Medulla oblongata (tissue), 1 donor: ENCODE measurements at regions not wholly inside any gene's neighbourhood (a gene's known extent, or its start where the extent isn't known, plus 50 kb on each side); places are given as distances from the start of the nearest gene placed in this dataset.
"Not testable (repeated sequence)": the region's sequence is repeated elsewhere in the genome, so short reads cannot be mapped to it uniquely, and the experiment has no call there.

ENCODE experiments used
- DNase-seq: peaks from one replicate; pipeline ENCODE4 v3.0.0-alpha.2; 2015; ENCODE audit errors: extremely low spot score

GRCh38 chr1:219726480-219727272 lies 113.8 kb upstream of the ZC3H11B start:
- no peak for DNase-seq

- DNase-seq = no peak
These were observed 111.5 kb upstream of the ZC3H11B start for GRCh38 chr1:219724440-219724839.

GRCh38 chr1:219717536-219717935 lies 104.6 kb upstream of the ZC3H11B start:
- no peak for DNase-seq

GRCh38 chr1:219716611-219717114 lies 103.8 kb upstream of the ZC3H11B start:
- DNase-seq = no peak

DNA sequence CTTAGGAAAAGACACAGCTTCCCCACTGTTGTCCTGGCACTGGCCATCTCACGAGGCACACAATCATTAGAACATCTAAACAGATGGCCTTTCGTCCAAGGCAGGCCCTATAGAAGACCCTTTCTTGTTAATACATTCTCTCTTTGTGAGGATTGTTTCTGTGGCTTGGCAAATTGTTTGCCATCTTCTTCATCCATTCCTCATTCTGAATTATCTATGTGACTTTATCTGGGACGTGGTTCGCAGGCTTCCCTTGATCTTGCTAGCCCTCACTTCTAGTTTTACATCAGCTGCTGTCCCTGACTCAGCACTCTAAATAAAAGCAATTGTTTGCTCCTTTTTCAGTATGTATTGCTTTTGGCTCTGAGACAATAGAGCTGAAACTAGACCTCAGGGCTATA lies 101.1 kb upstream of the ZC3H11B start:
- DNase-seq = peak; percentile 38

GRCh38 chr1:219712506-219712905 lies 99.6 kb upstream of the ZC3H11B start:
- DNase-seq = no peak

DNA sequence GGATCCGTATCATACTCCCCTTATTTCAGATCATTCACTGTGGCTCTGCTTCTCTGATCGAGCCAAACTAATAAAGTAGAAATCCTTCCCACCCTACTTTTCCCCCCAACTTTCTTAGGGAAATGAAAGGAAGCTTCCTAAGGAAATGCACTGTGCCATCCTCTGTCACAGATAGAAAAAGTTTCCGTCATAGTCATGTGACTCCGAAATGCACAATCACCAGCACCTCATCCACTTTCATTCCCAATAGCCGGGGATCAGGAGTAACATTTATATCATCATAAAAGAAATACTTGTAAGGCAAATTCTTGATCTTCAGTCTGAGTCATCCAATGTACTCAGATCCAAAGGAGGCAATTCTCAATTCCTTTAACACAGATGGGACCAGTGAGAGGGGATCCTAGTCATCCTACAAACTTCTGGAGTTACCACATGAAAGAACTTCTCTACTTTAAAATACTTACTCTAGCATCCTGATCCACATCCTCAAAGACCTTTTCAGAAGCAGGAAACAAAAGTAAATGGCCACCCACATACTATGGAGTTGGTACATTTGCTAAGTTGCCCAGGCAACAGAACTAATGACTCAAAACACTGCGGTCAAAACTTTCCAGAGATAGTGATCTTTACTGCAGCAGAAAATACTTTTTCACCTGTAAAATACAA lies 97.8 kb upstream of the ZC3H11B start:
- DNase-seq = no peak

GRCh38 chr1:219708919-219709543 lies 96.1 kb upstream of the ZC3H11B start:
- no peak for DNase-seq

DNA sequence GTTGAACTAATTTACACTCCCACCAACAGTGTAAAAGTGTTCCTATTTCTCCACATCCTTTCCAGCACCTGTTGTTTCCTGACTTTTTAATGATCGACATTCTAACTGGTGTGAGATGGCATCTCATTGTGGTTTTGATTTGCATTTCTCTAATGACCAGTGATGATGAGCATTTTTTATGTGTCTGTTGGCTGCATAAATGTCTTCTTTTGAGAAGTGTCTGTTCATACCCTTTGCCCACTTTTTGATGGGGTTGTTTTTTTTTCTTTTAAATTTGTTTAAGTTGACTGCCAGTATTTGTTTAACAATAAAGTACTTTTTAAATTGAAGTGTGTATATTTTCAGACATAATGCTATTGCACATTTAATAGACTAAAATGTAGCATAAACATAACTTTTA lies 95.0 kb upstream of the ZC3H11B start:
- DNase-seq = not testable (repeated sequence)

DNA sequence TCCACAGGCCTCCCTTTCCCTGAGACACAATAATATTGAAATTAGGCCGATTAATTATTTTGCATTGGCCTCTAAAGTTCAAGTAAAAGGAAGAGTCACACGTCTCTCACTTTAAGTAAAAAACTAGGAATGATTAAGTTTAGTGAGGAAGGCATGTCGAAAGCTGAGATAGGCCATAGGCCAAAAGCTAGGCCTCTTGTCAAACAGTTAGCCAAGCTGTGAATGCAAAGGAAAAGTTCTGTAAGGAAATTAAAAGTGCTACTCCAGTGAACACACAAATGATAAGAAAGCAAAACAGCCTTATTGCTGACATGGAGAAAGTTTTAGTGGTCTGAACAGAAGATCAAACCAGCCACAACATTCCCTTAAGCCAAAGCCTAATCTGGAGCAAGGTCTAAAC lies 91.4 kb upstream of the ZC3H11B start:
- not testable (repeated sequence) for DNase-seq

- no peak for DNase-seq
These were observed 90.4 kb upstream of the ZC3H11B start for GRCh38 chr1:219703368-219703639.

- DNase-seq = no peak
These were observed 88.6 kb upstream of the ZC3H11B start for GRCh38 chr1:219701476-219701875.

DNA sequence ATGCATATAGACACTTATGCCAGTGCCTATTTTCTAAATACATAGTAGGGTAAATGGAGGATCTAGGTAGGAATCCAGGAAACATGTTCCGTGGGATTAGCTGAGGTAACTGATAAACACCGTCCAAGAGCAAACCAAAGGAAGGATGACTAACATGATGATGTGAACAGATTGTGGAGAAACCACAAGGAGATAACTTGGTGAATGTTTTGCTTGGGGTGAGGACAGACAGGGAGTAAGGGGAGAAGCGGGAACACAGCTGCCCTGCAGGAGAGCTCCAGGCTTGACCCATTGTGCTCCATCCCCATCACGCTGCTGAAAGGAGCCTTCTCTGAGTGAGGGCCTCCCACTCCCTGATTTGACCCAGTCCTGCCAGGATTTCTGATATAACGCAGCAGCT lies 87.0 kb upstream of the ZC3H11B start:
- no peak for DNase-seq

DNA sequence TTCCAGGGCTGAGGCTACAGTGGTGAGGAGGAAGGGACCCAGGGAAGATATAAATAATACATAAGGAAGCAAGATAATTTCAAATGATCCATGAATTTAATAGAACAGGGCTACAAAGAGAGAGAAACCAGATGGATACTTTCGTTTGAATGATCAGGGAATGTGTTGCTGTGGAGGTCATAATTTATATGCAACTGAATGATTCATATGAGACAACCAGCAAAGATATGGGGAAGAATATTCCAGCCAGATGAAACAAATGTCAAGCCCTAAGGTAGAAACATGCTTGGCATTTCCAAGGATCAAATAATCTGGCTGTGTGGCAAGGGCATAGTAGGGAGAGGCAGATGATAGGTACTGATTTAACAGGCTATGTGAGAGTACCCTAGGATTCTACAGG lies 84.8 kb upstream of the ZC3H11B start:
- DNase-seq = no peak

GRCh38 chr1:219692981-219693380 lies 80.1 kb upstream of the ZC3H11B start:
- no peak for DNase-seq

GRCh38 chr1:219689774-219690173 lies 76.9 kb upstream of the ZC3H11B start:
- DNase-seq = no peak

- DNase-seq = no peak
These were observed 74.9 kb upstream of the ZC3H11B start for GRCh38 chr1:219687779-219688178.

- DNase-seq = no peak
These were observed 73.3 kb upstream of the ZC3H11B start for GRCh38 chr1:219686171-219686570.

GRCh38 chr1:219682788-219683187 lies 69.9 kb upstream of the ZC3H11B start:
- peak; percentile 26 for DNase-seq

GRCh38 chr1:219681876-219682275 lies 69.0 kb upstream of the ZC3H11B start:
- no peak for DNase-seq

DNA sequence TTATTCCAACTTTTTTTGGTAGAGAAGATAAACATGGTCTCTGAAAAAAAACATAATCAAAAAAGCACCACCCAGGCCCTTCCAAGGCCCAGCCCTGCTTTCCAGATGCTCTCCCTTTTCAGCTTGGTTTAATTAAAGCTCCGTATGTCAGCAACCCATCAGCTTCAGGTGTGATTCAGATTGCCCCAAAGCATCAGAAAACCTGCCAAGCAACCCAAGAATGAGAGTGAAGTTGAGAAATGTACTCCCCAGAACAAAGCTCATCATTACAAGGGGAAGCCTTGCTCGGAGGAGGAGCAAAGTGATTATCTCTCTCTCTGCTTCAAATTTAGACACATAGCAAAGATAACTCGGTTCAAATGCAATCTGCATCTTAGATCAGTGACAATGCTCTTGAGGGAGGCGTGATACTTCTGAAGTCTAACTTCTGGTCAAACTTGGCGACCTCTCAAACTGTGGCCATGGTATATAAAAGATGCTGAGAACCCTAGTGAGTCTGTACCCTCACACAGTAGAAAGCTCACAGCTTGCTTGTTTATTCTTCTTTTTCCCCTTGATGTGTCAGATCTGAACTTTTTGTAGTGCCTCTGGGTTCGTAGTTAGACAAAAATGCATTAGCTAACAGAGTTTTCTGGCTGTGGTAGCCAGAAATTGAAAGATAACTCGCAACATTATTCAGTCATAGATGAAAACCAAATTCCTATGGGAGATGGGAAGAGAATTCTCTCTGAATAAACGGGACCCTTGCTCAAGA lies 63.3 kb upstream of the ZC3H11B start:
- no peak for DNase-seq

DNA sequence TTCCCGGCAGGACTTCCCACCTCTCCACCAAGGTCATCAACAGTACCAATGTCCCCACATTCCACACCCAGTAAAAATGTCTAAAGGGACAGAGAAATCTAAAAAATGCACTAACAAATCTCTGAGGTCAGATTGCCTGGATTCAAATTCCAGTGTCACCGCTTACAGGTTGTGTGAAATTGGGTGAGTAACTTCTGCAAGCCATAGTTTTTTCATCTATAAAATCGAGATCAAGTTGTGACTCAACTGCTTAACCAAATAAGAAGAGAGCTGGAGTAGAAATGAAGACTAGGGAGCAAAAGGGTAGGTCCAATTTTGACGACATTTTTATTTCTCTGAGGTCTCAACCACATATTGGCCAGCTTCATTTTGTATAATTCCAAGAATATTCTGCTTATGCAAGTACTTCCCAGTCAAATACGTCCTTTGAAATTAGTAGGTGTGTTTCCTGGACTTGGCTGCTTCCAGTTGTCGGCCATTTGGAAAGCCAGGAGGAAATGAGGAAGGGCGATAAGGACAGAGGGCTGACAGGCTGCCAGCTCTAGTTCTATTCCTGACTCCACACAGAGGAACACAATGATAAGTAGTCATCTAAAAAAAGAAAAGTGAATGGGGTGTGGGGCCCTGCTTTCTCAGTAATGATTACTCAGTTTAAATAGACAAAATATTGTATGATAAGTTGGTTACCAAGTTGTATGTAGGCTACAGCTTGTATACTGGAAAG lies 57.7 kb upstream of the ZC3H11B start:
- no peak for DNase-seq
